ENCODE measurements at regions not wholly inside any gene's neighbourhood (a gene's known extent, or its start where the extent isn't known, plus 50 kb on each side); places are given as distances from the start of the nearest gene placed in this dataset.

DNA sequence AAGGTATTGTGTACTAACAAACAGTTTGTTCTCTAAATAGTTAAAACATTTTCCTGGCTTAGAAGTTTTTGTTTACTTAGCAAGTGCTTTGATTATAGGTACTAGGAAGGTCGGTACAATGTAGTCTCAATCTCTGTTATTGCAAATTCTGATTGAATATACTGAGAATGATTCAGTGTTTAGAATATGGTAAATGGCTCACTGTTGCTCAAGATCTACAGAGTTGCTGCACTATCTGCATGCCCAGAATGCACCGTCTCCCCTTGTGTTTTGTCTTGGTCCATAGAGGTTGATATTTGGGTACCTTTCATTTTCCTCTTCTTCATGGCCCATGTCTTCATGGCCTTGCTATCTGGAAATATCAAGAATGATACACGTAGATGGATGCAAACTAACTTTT lies 99.6 kb downstream of the KLF6 start:
- TF ChIP-seq, protein P1, sequence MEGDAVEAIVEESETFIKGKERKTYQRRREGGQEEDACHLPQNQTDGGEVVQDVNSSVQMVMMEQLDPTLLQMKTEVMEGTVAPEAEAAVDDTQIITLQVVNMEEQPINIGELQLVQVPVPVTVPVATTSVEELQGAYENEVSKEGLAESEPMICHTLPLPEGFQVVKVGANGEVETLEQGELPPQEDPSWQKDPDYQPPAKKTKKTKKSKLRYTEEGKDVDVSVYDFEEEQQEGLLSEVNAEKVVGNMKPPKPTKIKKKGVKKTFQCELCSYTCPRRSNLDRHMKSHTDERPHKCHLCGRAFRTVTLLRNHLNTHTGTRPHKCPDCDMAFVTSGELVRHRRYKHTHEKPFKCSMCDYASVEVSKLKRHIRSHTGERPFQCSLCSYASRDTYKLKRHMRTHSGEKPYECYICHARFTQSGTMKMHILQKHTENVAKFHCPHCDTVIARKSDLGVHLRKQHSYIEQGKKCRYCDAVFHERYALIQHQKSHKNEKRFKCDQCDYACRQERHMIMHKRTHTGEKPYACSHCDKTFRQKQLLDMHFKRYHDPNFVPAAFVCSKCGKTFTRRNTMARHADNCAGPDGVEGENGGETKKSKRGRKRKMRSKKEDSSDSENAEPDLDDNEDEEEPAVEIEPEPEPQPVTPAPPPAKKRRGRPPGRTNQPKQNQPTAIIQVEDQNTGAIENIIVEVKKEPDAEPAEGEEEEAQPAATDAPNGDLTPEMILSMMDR (IDR thresholded peaks at IDR 0.05; ENCODE audit: low read depth, low read length, poor library complexity, severe bottlenecking) = no peak
- TF ChIP-seq EZH2phosphoT487 (IDR thresholded peaks at IDR 0.05; ENCODE audit: borderline replicate concordance, low read length) = no peak
